ENCODE measurements at regions not wholly inside any gene's neighbourhood (a gene's known extent, or its start where the extent isn't known, plus 50 kb on each side); places are given as distances from the start of the nearest gene placed in this dataset.

GRCh38 chr2:2547451-2547850 is 216.4 kb upstream of the MYT1L start:
- no peak for DNase-seq
- no peaks in the 10 kb centered on the region for H3K27me3 ChIP-seq (ENCODE audit: control insufficient read depth, insufficient read depth, low read length)
- no peaks in the 10 kb centered on the region for H3K4me1 ChIP-seq (ENCODE audit: control insufficient read depth, insufficient read depth, low read length)
- H3K36me3 ChIP-seq (ENCODE audit: control insufficient read depth, insufficient read depth, low read length), result no peaks in the 10 kb centered on the region
- no peak overlapping the region for H3K4me3 ChIP-seq (ENCODE audit: low read length)
- H3K9me3 ChIP-seq (replicated peaks; ENCODE audit: control insufficient read depth, low read depth, low read length), result peaks cover 3% of the 10 kb centered on the region
- H3K27ac ChIP-seq (ENCODE audit: low read length), result no peak overlapping the region
- WGBS (ENCODE audit: insufficient coverage), result 43% methylated on average over 1 of the region's 3 CpGs

GRCh38 chr2:2546046-2546445 is 215.0 kb upstream of the MYT1L start:
- peaks cover under 1% of the 10 kb centered on the region for H3K9me3 ChIP-seq (replicated peaks; ENCODE audit: control insufficient read depth, low read depth, low read length)
- DNase-seq, result no peak
- H3K4me3 ChIP-seq (ENCODE audit: low read length), result no peak overlapping the region
- H3K27me3 ChIP-seq (ENCODE audit: control insufficient read depth, insufficient read depth, low read length), result no peaks in the 10 kb centered on the region
- WGBS (ENCODE audit: insufficient coverage), result 100% methylated on average over 1 of the region's 9 CpGs
- H3K4me1 ChIP-seq (ENCODE audit: control insufficient read depth, insufficient read depth, low read length), result no peaks in the 10 kb centered on the region
- H3K27ac ChIP-seq (ENCODE audit: low read length), result no peak overlapping the region
- no peaks in the 10 kb centered on the region for H3K36me3 ChIP-seq (ENCODE audit: control insufficient read depth, insufficient read depth, low read length)

GRCh38 chr2:2542966-2543611 is 212.0 kb upstream of the MYT1L start:
- DNase-seq, result peak; percentile 16

GRCh38 chr2:2542316-2542715 is 211.2 kb upstream of the MYT1L start:
- H3K36me3 ChIP-seq (ENCODE audit: control insufficient read depth, insufficient read depth, low read length), result no peaks in the 10 kb centered on the region
- 79% methylated on average over 2 of the region's 4 CpGs for WGBS (ENCODE audit: insufficient coverage)

More at GRCh38 chr2:2542966-2543611, 212.0 kb upstream of the MYT1L start:
- Histone ChIP-seq H3K9me3 (replicated peaks; ENCODE audit: control insufficient read depth, low read depth, low read length) (no peaks in the 10 kb centered on the region), H3K36me3 (ENCODE audit: control insufficient read depth, insufficient read depth, low read length) (no peaks in the 10 kb centered on the region), H3K4me3 (ENCODE audit: low read length) (no peak overlapping the region), H3K27ac (ENCODE audit: low read length) (no peak overlapping the region), H3K27me3 (ENCODE audit: control insufficient read depth, insufficient read depth, low read length) (no peaks in the 10 kb centered on the region), H3K4me1 (ENCODE audit: control insufficient read depth, insufficient read depth, low read length) (no peaks in the 10 kb centered on the region)
- 47% methylated on average over 21 of the region's 25 CpGs for WGBS (ENCODE audit: insufficient coverage)

DNA sequence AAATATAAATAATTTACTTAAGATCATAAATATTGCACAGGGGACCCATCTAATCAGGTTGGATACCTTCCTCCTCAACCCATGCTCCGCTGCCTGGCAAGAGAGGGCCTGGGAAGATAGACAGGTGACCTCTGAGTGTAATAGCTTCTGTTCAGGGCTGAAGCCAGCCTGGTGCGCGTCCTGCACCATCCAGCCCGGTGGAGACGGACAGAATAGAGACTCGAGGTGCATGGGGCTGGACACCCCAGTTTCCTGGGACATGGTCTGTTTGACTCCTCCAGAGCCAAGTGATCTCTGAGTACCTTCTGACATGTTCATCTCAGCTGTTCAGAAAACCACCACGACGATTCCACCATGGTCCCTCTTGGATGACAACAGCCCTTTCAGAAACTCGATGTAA is 209.3 kb upstream of the MYT1L start:
- no peak for DNase-seq
- Histone ChIP-seq H3K4me3 (ENCODE audit: low read length) (no peak overlapping the region), H3K27me3 (ENCODE audit: control insufficient read depth, insufficient read depth, low read length) (no peaks in the 10 kb centered on the region), H3K4me1 (ENCODE audit: control insufficient read depth, insufficient read depth, low read length) (no peaks in the 10 kb centered on the region), H3K9me3 (replicated peaks; ENCODE audit: control insufficient read depth, low read depth, low read length) (no peaks in the 10 kb centered on the region), H3K27ac (ENCODE audit: low read length) (no peak overlapping the region), H3K36me3 (ENCODE audit: control insufficient read depth, insufficient read depth, low read length) (no peaks in the 10 kb centered on the region)
- 69% methylated on average over 6 of the region's 9 CpGs for WGBS (ENCODE audit: insufficient coverage)

More at GRCh38 chr2:2542316-2542715, 211.2 kb upstream of the MYT1L start:
- no peaks in the 10 kb centered on the region for H3K9me3 ChIP-seq (replicated peaks; ENCODE audit: control insufficient read depth, low read depth, low read length)
- H3K4me3 ChIP-seq (ENCODE audit: low read length), result no peak overlapping the region
- H3K27me3 ChIP-seq (ENCODE audit: control insufficient read depth, insufficient read depth, low read length), result no peaks in the 10 kb centered on the region
- DNase-seq, result no peak
- no peak overlapping the region for H3K27ac ChIP-seq (ENCODE audit: low read length)
- no peaks in the 10 kb centered on the region for H3K4me1 ChIP-seq (ENCODE audit: control insufficient read depth, insufficient read depth, low read length)

DNA sequence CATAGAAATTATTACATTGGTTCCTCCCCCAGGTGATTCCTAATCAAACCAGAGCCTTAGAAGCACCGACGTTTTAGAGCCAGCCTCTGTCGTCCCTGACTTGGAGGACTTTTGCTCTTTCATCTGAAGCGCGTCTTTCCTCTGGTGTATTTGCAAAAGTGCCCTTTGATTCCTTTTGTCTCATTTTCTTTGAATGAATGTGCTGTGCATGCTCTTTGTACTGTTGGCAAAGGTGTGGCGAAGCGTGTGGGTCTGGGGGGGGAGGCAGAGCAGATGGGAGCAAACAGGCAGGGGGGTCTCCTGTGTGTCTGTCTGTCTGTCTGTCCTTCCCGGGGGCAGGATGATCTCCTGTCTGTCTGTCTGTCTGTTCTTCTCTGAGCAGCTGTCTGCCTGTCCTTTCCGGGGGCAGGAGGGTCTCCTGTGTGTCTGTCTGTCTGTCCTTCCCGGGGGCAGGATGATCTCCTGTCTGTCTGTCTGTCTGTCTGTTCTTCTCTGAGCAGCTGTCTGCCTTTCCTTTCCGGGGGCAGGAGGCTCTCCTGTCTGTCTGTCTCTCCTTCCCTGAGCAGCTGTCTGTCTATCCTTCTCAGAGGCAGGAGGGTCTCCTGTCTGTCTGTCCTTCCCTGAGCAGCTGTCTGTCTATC is 205.5 kb upstream of the MYT1L start:
- Histone ChIP-seq H3K27ac (ENCODE audit: low read length) (no peak overlapping the region), H3K9me3 (replicated peaks; ENCODE audit: control insufficient read depth, low read depth, low read length) (no peaks in the 10 kb centered on the region), H3K27me3 (ENCODE audit: control insufficient read depth, insufficient read depth, low read length) (no peaks in the 10 kb centered on the region), H3K4me3 (ENCODE audit: low read length) (no peak overlapping the region), H3K36me3 (ENCODE audit: control insufficient read depth, insufficient read depth, low read length) (no peaks in the 10 kb centered on the region), H3K4me1 (ENCODE audit: control insufficient read depth, insufficient read depth, low read length) (no peaks in the 10 kb centered on the region)
- WGBS (ENCODE audit: insufficient coverage), result 70% methylated on average over 10 of the region's 11 CpGs
- DNase-seq, result no peak

- H3K27ac ChIP-seq (ENCODE audit: low read length), result no peak overlapping the region
- no peaks in the 10 kb centered on the region for H3K27me3 ChIP-seq (ENCODE audit: control insufficient read depth, insufficient read depth, low read length)
- no peaks in the 10 kb centered on the region for H3K9me3 ChIP-seq (replicated peaks; ENCODE audit: control insufficient read depth, low read depth, low read length)
- H3K4me1 ChIP-seq (ENCODE audit: control insufficient read depth, insufficient read depth, low read length), result no peaks in the 10 kb centered on the region
- no peaks in the 10 kb centered on the region for H3K36me3 ChIP-seq (ENCODE audit: control insufficient read depth, insufficient read depth, low read length)
- DNase-seq, result no peak
- WGBS (ENCODE audit: insufficient coverage), result 72% methylated on average over 7 of the region's 10 CpGs
- no peak overlapping the region for H3K4me3 ChIP-seq (ENCODE audit: low read length)
Observed at GRCh38 chr2:2530334-2530733, 199.3 kb upstream of the MYT1L start.

DNA sequence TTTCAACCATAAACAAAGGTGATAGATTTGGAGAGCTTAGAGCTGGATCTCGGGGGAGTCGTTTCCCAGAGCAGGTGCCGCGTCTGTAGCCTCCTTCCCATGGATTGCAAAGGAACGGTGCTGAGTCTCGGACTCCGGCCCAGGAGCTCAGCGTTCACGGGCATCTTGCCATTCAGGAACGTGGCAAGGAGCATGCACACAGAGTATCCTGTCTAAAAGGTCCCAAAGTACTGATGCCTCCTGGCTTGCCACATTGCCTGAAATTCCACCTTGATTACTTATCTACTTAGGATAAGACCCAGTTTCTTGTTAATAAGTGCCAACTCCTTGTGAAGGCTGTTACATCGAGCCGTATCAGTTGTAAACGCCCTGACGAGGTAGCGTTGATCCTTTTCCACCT is 197.8 kb upstream of the MYT1L start:
- 66% methylated on average over 15 of the region's 15 CpGs for WGBS (ENCODE audit: insufficient coverage)
- H3K36me3 ChIP-seq (ENCODE audit: control insufficient read depth, insufficient read depth, low read length), result no peaks in the 10 kb centered on the region

DNA sequence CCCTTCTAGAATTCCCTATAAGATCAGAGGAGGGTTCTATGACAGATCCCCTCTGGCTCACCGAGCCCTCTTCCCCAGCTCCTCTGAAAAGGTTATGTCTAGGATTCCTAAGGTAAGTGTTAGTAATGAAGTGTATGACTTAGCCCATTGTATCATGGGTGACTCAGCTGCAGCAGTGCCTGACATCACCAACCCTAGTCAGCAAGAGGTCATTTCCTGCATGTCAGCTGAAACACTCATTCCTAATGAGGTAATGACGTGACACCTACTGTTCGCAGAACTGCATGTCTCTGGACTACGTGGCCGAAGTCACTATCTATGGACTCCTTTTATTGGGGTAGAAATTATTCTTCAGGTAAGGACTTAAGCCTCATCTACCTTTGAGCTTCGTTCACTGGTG is 196.1 kb upstream of the MYT1L start:
- Histone ChIP-seq H3K27ac (ENCODE audit: low read length) (no peak overlapping the region), H3K4me1 (ENCODE audit: control insufficient read depth, insufficient read depth, low read length) (peaks cover 7% of the 10 kb centered on the region), H3K4me3 (ENCODE audit: low read length) (no peak overlapping the region), H3K36me3 (ENCODE audit: control insufficient read depth, insufficient read depth, low read length) (no peaks in the 10 kb centered on the region), H3K27me3 (ENCODE audit: control insufficient read depth, insufficient read depth, low read length) (no peaks in the 10 kb centered on the region), H3K9me3 (replicated peaks; ENCODE audit: control insufficient read depth, low read depth, low read length) (no peaks in the 10 kb centered on the region)
- no CpG with 5 or more reads among the region's 6 CpGs for WGBS (ENCODE audit: insufficient coverage)
- no peak for DNase-seq

More for the DNA sequence above, 197.8 kb upstream of the MYT1L start:
- DNase-seq, result no peak
- no peaks in the 10 kb centered on the region for H3K27me3 ChIP-seq (ENCODE audit: control insufficient read depth, insufficient read depth, low read length)
- H3K4me1 ChIP-seq (ENCODE audit: control insufficient read depth, insufficient read depth, low read length), result peaks cover 2% of the 10 kb centered on the region
- H3K4me3 ChIP-seq (ENCODE audit: low read length), result no peak overlapping the region
- no peaks in the 10 kb centered on the region for H3K9me3 ChIP-seq (replicated peaks; ENCODE audit: control insufficient read depth, low read depth, low read length)
- H3K27ac ChIP-seq (ENCODE audit: low read length), result no peak overlapping the region

DNA sequence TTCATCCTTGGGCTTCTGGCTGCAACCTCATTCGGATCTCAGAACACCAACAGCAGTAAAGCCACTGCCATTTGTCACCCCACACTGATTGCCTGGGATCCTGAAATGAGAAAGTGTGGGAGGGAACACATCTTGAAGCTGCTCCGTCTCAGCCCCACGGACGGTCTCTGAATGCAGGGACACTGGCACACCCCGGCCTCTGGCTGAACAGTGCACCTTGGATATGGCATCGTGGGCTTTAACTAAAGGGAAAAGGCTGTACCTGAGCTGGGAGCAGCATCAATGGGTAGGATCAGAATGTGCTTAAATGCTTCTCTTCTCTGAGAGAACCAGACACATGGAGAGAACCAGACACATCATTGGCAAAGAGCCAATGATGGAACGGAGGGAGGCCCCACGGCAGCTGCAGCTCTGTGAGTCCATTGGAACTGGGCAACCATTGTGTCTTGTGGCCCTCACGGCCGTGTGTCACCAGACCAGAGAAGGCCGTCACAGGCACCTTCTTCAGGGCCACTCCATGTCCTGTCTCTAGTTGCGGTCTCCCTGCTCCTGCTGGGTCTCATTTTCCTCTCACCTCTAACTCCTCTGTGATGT is 193.4 kb upstream of the MYT1L start:
- Histone ChIP-seq H3K4me1 (ENCODE audit: control insufficient read depth, insufficient read depth, low read length) (peaks cover 7% of the 10 kb centered on the region), H3K4me3 (ENCODE audit: low read length) (no peak overlapping the region), H3K9me3 (replicated peaks; ENCODE audit: control insufficient read depth, low read depth, low read length) (no peaks in the 10 kb centered on the region), H3K36me3 (ENCODE audit: control insufficient read depth, insufficient read depth, low read length) (no peaks in the 10 kb centered on the region), H3K27ac (ENCODE audit: low read length) (no peak overlapping the region), H3K27me3 (ENCODE audit: control insufficient read depth, insufficient read depth, low read length) (peaks cover 3% of the 10 kb centered on the region)
- 58% methylated on average over 9 of the region's 12 CpGs for WGBS (ENCODE audit: insufficient coverage)
- DNase-seq, result peak; percentile 8

Measured in muscle of leg (tissue), 3 donors.